ENCODE measurements at regions not wholly inside any gene's neighbourhood (a gene's known extent, or its start where the extent isn't known, plus 50 kb on each side); places are given as distances from the start of the nearest gene placed in this dataset.
"Not testable (repeated sequence)": the region's sequence is repeated elsewhere in the genome, so short reads cannot be mapped to it uniquely, and the experiment has no call there.

DNA sequence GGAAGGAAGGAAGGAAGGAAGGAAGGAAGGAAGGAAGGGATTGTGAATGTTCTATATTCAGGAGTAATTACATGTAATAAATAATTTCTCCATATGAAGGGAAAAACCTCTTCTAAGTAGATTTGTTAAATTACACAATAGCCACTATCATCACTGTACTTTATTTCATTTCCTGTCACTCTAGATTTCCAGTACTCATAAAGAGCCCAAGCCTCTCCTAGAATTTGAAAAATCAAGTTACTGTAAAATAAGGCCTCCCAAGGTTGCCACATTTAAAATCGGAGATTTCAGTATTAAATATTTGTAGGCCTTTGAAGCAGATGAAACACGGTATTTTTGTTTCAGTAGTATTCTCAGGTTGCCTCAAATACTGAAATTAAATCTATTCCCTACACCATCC is 499.0 kb downstream of the CDH10 start:
- no peak for DNase-seq

DNA sequence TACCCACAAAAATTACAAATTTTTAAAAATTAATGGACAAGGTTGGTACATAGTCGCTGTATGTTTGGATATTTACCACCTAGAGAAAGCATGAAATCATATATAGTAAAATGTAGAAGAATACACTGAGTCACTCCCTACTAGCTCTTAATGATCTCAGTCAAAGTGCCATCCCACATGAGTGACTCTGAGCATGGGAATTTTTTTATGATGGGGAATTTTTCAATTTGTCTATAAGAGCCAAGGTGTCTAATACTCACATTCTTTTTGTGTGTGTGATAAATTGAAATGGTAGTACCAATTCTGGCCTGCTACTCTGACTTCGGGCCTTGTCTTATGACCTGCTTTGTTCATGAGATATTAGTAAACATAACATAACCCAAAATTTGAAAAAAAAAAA is 483.2 kb downstream of the CDH10 start:
- no peak for DNase-seq

DNA sequence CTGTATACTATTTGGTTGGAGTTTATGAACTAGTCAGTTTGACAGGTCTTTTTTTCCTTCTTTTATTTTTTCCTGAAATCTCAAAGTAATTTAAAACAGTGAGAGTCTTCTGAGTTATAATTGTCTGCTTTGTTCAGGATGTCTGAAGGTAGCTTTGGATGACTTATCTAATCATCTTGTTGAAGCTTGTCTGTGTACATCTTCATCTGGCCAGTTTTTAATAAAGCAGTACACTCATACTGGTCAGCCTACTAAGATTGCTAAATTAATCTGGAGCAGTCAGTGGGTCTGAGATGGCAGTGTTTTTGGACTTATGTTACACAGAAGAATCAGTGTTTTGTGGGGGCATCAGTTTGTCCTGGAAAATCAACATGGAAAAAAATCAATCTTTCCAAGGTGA is 482.4 kb downstream of the CDH10 start:
- no peak for DNase-seq

DNA sequence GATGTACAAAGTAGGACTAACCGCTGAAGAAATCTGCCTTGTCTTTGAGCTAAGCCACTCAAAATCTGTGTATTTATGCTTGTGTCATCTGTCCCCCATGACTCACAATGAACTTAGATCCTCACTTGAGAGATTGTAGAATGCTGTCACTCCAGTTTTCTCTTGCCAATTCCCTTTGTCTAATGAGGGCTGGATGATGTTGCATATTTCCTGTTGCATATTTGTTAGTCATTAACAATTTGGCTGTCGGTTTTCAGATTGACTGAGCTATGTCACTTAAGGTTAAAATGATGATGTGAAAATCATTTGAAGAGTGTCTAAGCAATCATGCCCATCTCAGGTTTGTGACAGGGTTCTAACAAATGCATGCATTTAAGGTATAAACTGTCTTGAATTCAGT is 481.7 kb downstream of the CDH10 start:
- no peak for DNase-seq

DNA sequence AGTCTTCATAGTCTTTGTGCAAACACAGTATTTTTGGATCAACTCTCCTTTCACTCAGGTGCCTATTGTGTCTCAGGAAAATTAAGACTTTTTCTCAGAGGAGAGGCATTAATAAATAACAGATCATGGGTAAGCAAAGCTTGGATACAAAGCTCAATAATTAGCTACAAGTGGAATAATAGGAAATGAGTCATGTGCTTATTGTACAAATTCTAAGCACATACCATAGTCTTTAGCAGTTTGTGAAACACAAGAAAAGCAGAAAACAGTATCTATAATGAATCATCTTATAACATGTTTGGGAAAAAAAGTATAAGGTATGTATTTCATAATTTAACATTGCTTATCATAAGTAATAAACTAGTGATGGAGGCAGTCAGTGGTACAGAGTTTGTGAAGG is 477.0 kb downstream of the CDH10 start:
- no peak for DNase-seq

DNA sequence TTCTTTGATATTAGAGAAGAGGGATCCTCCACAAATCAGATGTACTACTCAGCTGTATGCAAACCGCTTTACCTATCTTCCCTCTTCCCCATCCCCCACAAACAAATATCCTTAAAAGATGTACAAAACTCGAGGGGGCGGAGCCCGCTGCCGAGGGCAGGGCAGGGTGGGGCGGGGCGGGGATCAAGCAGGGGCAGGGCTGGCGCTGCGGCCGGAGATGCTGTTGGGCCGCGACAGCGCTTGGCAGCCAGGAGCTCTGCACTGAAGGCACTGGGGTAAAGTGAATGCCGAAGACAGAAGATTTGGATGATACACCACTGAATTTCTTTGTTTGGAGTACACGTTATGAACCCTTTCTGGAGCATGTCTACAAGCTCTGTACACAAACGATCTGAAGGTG is 474.8 kb downstream of the CDH10 start:
- no peak for DNase-seq

DNA sequence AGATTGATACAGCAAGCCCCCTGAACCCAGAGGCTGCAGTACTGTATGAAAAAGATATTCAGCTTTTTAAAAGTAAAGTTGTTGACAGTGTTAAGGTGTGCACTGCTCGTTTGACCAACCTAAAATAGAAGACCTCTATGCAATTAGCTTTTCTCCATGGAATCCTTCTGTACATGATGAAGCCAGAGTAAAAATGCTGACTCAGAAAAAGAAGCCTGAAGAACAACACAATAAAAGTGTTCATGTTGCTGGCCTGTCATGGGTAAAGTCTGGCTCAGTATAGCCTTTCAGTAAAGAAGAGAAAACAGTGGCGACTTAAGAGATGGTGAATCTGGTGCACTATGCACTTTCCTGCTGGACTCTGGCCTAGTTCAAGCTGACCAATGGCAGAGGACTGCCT is 473.8 kb downstream of the CDH10 start:
- not testable (repeated sequence) for DNase-seq

DNA sequence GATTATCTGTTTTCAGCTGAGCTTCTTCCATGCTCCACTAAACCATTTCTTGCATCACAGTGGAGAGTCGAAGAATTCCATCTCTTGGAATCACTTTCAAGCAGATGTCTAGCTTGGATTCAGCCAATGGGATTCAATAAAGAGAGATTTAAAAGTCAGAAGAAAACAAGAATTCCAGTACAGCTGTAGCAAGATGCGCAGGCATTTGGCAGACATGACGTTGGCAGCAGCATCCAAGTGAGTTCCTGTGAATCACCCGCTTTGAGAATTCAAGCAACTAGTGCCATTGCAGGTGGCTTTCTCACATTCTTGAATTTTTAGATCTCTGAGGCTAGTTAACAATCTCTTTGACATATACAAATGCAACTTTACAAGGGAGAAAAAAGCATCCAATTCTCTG is 467.0 kb downstream of the CDH10 start:
- no peak for DNase-seq

DNA sequence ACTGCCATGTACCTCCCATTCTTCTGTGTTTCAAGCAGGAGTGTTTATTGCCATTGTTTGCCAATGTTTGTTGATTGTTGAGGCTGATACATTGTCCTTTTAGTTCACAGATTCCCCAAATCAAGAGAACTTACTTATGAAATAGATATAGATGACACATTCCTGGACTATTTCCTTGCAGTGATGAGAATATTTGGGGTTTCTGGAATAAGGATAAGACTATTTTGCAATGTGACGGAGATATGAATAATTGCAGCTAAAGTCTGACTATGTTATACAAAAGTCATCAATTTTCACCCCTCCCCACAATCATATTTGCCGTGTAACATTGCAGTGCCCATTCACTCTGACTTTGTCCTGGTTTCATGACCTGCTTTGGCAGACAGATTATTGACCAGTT is 460.8 kb downstream of the CDH10 start:
- DNase-seq: no peak

DNA sequence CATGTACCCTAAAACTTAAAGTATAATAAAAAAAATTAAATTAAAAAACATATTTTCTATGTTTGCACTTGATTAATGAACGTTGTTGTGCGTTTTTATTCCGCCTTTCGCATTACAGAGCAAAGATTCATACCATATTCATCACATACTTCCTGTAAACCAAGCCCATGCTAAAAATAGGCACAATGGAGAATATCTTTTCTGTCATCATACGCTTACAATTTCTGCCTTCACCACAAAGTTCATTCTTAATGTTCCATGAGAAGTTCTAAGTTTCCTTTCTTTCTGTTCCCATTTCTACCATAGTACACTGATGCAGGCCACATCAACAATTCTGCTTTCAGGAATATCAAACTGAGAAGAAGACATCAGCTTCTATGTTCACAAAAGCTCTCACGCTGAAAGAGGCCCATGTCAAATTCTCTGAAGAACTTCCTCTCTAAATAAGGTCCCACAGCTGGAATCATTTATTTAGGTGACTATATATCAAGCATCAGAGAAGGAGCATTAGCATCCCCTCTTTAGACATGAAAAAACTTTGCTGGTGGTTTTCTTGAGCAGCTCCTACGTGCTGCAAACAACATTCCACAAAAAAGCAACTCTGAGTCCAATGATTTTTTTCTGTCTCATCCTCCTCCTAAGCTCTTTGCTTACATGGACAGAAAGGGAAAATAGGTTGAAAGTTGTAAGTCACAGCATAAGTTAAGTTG is 456.4 kb downstream of the CDH10 start:
- no peak for DNase-seq

DNA sequence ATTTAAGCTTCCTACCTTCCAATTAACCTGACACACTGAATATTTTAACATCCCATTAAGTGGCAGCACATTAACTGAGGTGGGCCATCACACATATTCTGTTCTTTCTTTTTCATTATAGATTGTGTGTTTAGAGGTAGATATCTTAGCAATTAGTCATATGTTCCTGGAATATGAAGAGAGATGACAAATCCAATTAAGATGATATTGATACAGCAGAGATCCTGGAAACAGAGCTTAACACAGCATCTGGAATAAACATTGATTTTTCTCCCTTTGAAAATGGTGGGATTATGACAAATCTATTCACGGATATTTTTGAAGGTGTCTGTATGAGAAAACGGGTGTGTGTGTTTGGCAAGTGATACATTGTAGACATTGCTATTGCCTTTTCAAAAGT is 448.0 kb downstream of the CDH10 start:
- no peak for DNase-seq

DNA sequence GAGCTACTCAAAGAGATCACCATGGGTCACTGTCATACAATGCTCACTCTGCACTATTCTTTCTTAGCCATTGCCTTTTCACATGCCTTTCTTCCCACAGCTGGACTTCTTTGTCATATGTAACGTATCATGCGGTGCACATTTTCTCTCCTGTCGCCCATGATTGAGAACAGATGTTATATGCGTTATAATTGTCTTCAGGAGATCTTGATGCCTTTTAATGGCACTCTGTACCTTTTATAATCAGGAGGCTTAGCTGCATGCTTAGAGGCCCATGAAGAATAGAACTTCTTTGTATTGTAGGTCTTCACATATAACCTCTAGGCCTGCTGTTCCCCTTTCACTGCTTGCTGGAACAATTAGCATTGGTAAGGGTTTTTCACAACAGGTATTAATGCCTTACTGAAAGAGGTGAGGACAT is 436.1 kb downstream of the CDH10 start:
- DNase-seq: no peak

DNA sequence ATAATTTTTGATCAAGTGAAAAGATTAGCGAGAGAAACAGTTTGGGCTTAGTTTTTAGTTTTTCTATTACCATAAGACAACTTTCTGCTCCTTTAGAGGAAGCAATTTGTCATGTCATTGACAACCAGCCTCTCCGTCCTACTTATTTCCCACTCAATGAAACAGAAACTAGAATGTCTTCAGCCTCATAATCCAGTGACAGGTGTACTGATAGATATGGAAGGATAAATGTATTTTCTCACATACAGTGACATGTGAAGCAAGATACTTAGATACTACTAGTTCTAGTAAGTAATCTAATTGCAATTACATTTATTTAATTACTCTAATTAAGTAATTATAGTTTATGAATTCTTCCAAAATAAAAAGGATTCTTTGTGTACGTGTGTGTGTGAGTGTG is 429.7 kb downstream of the CDH10 start:
- no peak for DNase-seq

DNA sequence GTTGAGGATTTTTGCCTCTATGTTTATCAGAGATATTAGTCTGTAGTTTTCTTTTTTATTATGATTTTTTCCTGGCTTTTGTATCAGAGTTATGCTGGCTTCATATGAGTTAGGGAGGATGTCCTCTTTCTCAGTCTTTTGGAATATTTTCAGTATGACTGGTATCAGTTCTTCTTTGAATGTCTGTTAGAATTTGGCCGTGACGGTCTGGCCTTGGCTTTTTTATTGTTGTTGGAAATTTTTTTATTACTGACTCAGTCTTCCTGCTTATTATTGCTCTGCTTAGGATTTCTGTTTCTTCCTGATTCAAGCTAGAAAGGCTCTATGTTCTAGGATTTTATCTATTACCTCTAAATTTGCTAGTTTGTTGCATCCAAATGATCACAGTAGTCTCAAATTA is 421.9 kb downstream of the CDH10 start:
- DNase-seq: no peak

DNA sequence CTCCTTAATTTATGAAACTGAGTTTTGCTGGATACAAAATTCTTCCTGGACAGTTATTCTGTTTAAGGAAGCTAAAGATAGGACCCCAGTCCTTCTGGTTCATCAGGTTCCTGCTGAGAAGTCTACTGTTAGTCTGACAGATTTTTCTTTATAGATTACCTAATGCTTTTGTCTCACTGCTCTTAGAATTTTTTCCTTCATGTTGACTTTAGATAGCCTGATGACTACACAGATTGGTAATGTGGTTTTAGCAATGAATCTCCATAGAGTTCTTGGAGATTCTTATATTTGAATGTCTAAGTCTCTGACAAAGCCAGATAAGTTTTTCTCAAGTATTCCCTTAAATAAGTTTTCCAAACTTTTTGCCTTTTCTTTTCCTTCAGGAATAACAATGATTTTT is 419.7 kb downstream of the CDH10 start:
- DNase-seq: no peak

DNA sequence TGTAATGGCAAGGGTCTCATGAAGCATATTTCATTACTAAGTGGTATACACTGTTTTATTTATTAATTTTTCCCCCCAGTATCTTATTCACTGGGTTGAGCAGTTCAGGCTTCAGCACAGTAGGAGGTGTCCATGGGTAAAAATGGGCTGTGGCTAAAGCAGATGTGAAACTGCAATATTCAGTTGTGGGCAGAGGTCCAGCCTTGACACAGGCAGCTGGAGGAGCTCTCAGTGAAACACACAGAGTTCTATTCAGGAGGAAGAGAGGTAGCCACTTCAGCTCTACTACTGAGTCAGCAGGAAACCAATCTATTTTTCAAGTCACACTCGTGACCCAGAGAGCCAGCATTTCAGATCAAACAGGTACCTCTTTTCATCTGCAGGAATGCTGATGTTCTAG is 418.3 kb downstream of the CDH10 start:
- DNase-seq: no peak

DNA sequence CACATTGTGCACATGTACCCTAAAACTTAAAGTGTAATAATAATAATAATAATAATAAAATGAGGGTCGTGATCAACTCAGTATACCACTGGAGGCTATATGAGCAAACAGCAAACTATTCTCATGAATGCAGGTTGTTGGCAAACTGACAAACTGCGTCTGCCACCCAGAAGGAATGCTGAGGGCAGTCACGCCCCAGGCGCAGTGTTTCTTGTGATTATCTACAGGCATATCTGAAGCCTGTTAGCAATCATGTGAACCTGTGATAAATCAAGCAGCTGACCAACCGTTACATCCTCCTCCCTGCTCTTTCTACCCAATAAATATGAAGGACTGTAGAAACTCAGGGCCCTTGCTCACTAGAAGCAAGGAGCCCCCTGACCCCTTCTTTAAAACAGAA is 416.9 kb downstream of the CDH10 start:
- DNase-seq: not testable (repeated sequence)

DNA sequence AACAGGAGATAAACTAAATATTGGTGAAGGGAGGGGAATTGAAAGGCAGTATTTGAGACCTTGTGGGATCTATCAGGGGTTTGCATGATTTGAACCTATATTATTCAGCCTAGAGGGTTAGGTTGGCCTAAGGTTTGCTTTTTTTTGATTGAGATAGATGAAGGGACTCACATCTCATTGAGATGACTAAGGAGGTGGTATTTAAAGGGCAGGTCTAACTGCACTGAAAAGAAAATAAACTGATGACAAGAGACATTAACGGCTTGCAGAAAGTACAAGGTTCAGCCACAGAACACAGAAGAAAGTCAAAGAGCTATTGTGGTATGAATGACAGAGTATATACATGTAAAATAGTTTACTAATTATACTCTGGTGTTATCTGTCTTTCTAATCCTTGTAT is 412.7 kb downstream of the CDH10 start:
- no peak for DNase-seq

DNA sequence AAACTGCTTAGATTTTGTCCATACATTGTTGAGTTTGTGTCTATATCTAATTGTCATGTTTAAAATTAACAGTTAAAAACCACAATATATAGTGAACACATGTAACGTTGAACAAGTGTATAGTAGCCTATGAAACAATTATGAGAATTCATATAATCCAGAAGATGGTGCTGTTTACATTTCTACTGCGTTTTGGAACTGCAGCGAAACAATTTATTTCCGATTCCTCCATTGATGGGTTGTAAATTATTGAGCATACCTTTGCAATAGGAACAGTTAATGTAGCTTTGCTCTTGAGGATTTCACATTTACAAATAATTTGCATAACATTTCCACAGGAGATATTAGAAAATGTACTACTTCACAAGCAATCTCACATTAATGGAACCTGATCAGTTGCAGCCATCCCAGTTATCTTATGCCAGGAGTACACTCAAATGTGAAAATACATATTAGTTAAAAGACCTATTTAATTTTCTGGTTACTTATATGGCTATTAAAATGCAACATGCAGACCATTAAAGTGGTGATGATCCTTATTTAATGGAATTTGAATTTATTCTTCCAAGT is 411.8 kb downstream of the CDH10 start:
- DNase-seq: no peak

DNA sequence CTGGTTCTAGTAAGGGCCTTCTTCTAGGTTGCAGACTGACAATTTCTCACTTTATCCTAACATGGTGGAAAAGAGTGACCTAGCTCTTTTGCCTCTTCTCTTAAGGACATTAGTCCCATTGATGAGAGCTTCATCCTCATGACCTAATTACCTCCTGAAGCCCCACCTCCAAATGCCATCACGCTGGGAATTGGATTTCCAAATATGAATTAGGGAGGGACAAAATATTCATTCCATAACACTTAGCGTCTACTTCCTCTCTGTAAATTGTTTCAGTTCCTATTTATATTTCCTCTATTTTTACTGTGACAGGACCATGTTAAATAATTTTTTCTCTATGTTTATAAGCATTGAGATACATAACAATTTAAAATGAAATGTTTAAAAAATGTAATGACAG is 408.8 kb downstream of the CDH10 start:
- DNase-seq: no peak

DNA sequence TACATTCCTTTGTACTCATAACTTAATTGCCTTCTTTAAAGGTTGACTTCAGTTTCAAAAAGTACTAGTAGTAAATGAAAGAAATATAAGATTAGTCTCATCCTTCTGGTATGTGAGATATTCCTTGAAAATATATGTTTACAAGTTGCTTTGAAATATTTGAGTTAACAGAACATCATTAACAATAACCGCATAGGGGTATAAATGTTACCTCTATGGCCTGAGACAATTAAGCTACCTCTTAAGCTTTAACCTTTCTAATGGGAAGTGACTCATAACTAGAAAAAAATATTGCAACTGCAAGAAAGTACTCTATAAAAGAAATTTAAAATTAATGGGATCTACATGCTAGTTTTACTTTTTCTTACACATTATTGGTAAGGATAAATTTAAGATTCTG is 399.0 kb downstream of the CDH10 start:
- no peak for DNase-seq

DNA sequence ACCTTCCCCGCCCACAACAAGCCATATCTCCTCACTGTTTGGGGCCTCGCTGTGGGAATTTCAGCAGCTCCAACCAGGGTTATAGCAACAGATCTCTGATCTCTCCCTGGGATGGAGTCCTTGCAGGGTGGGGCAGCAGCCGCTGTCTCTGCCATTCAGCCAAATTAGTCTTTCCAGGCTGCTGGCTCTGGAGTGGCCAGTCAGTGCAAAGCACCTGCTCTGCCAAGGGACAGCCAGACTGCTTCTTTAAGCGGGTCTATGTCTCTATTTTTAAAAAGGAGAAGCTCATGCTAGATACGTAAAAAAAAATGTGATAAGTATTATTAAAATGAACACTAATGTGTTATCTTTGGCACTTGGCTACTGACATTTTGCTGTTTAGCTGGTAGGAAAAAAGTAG is 380.2 kb downstream of the CDH10 start:
- DNase-seq: no peak

DNA sequence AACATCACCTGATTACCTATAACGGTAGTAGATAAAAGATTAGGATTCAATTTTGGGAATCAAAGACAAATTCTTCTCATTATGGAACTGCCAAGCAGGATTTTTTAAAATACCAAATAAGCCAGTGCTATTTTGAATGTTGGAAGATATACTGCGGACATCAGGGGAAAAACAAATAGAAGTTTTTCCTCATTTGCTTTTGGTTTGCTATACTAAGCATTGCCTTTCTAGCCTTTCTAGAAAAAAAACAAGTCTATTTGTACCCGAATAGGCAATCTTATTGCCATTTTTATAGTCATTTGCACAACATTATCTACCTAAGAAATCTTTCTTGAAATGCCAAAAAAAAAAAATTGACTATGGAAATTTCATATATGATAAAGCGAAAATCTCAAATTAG is 379.5 kb downstream of the CDH10 start:
- DNase-seq: no peak

DNA sequence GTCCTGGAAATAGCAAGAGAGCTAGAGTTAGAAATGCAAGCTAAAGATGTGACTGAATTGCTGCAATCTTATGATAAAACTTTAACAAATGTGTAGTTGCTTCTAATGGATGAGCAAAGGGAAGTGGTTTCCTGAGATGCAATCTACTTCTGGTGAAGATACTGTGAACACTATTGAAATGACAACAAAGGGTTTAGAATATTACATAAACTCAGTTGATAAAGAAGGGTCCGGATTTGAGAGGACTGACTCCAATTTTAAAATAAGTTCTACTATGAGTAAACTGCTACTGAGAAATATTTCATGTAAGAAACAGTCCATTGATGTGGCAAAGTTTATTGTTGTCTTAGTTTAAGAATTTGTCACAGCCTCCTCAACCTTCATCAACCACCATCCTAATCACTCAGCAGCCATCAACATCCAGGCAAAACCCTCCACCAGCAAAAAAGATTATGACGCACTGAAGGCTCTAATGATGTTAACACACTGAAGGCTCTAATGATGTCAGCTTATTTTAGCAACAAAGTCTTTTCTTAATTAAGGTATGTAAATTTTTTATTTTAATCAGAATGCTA is 376.2 kb downstream of the CDH10 start:
- DNase-seq: no peak

DNA sequence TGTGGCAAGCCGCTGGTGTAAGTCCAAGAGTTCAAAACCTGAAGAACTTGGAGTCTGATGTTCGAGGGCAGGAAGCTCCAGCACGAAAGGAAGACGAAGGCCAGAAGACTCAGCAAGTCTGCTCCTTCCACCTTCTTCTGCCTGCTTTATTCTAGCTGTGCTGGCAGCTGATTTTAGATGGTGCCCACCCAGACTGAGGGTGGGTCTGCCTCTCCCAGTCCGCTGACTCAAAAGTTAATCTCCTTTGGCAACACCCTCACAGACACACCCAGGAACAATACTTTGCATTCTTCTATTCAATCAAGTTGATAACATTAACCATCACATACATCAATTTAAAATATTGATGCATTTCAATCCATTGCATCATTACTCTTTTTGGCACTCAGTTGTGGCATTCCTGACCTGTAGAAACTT is 373.1 kb downstream of the CDH10 start:
- not testable (repeated sequence) for DNase-seq
